ENCODE measurements at regions not wholly inside any gene's neighbourhood (a gene's known extent, or its start where the extent isn't known, plus 50 kb on each side); places are given as distances from the start of the nearest gene placed in this dataset.

GRCh38 chr13:68378294-68378693 lies 1148.2 kb upstream of the PCDH9 start:
- no peak for TF ChIP-seq PRDM15 (CRISPR knock-in tag; IDR thresholded peaks at IDR 0.05)
- TF ChIP-seq, protein P1, sequence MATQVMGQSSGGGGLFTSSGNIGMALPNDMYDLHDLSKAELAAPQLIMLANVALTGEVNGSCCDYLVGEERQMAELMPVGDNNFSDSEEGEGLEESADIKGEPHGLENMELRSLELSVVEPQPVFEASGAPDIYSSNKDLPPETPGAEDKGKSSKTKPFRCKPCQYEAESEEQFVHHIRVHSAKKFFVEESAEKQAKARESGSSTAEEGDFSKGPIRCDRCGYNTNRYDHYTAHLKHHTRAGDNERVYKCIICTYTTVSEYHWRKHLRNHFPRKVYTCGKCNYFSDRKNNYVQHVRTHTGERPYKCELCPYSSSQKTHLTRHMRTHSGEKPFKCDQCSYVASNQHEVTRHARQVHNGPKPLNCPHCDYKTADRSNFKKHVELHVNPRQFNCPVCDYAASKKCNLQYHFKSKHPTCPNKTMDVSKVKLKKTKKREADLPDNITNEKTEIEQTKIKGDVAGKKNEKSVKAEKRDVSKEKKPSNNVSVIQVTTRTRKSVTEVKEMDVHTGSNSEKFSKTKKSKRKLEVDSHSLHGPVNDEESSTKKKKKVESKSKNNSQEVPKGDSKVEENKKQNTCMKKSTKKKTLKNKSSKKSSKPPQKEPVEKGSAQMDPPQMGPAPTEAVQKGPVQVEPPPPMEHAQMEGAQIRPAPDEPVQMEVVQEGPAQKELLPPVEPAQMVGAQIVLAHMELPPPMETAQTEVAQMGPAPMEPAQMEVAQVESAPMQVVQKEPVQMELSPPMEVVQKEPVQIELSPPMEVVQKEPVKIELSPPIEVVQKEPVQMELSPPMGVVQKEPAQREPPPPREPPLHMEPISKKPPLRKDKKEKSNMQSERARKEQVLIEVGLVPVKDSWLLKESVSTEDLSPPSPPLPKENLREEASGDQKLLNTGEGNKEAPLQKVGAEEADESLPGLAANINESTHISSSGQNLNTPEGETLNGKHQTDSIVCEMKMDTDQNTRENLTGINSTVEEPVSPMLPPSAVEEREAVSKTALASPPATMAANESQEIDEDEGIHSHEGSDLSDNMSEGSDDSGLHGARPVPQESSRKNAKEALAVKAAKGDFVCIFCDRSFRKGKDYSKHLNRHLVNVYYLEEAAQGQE (IDR thresholded peaks at IDR 0.05; ENCODE audit: low read depth, low read length) = no peak
- no peak for TF ChIP-seq NR2C2 (IDR thresholded peaks at IDR 0.05; ENCODE audit: borderline replicate concordance, control insufficient read depth, insufficient read length, low read depth)
- no peak for TF ChIP-seq POLR2A (IDR thresholded peaks at IDR 0.05; ENCODE audit: low read depth, low read length)
- TF ChIP-seq SMAD1 (IDR thresholded peaks at IDR 0.05; ENCODE audit: low read depth, partially characterized antibody) = no peak
- no peak for TF ChIP-seq PKNOX1 (IDR thresholded peaks at IDR 0.05)
- no peak for TF ChIP-seq CTCF (IDR thresholded peaks at IDR 0.05 in 2 of 3, conservative IDR thresholded peaks at IDR 0.05 in 1 of 3; ENCODE audit: control insufficient read depth in 2 of 3, extremely low read depth in 1 of 3, insufficient read depth in 1 of 3, low read depth in 3 of 3, low read length in 3 of 3)
- TF ChIP-seq IRF3 (IDR thresholded peaks at IDR 0.05) = no peak
- TF ChIP-seq RCOR1 (conservative IDR thresholded peaks at IDR 0.05; ENCODE audit: low read depth, low read length) = no peak
- no peak for TF ChIP-seq YY1 (IDR thresholded peaks at IDR 0.05; ENCODE audit: low read depth, low read length)
- no peak for TF ChIP-seq FOS (IDR thresholded peaks at IDR 0.05; ENCODE audit: borderline replicate concordance, extremely low read depth, insufficient read length)
